ENCODE measurements at regions not wholly inside any gene's neighbourhood (a gene's known extent, or its start where the extent isn't known, plus 50 kb on each side); places are given as distances from the start of the nearest gene placed in this dataset.
"Not testable (repeated sequence)": the region's sequence is repeated elsewhere in the genome, so short reads cannot be mapped to it uniquely, and the experiment has no call there.

GRCh38 chr9:109993250-109993978 lies 213.4 kb downstream of the PALM2AKAP2 start:
- peaks cover 4% of the 10 kb centered on the region for H3K36me3 Mint-ChIP-seq (ENCODE audit: unreplicated experiment)
- H3K27ac Mint-ChIP-seq (ENCODE audit: unreplicated experiment), result no peak overlapping the region
- H3K27me3 Mint-ChIP-seq (ENCODE audit: unreplicated experiment), result no peaks in the 10 kb centered on the region

GRCh38 chr9:109994141-109994540 lies 213.8 kb downstream of the C9orf152 start:
- peaks cover 4% of the 10 kb centered on the region for H3K36me3 Mint-ChIP-seq (ENCODE audit: unreplicated experiment)
- H3K9me3 Mint-ChIP-seq (ENCODE audit: unreplicated experiment), result peaks cover 5% of the 10 kb centered on the region
- H3K4me3 Mint-ChIP-seq (ENCODE audit: unreplicated experiment), result no peak overlapping the region
- TF ChIP-seq, protein P1, sequence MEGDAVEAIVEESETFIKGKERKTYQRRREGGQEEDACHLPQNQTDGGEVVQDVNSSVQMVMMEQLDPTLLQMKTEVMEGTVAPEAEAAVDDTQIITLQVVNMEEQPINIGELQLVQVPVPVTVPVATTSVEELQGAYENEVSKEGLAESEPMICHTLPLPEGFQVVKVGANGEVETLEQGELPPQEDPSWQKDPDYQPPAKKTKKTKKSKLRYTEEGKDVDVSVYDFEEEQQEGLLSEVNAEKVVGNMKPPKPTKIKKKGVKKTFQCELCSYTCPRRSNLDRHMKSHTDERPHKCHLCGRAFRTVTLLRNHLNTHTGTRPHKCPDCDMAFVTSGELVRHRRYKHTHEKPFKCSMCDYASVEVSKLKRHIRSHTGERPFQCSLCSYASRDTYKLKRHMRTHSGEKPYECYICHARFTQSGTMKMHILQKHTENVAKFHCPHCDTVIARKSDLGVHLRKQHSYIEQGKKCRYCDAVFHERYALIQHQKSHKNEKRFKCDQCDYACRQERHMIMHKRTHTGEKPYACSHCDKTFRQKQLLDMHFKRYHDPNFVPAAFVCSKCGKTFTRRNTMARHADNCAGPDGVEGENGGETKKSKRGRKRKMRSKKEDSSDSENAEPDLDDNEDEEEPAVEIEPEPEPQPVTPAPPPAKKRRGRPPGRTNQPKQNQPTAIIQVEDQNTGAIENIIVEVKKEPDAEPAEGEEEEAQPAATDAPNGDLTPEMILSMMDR (IDR thresholded peaks at IDR 0.05), result no peak
- peaks cover 11% of the 10 kb centered on the region for H3K4me1 Mint-ChIP-seq (ENCODE audit: unreplicated experiment)
- H3K27ac Mint-ChIP-seq (ENCODE audit: unreplicated experiment), result no peak overlapping the region
- no peaks in the 10 kb centered on the region for H3K27me3 Mint-ChIP-seq (ENCODE audit: unreplicated experiment)
- no peak for DNase-seq (ENCODE audit: extremely low spot score, unreplicated experiment)

More at GRCh38 chr9:109993250-109993978, 213.4 kb downstream of the PALM2AKAP2 start:
- peaks cover 13% of the 10 kb centered on the region for H3K4me1 Mint-ChIP-seq (ENCODE audit: unreplicated experiment)
- H3K9me3 Mint-ChIP-seq (ENCODE audit: unreplicated experiment), result peaks cover 5% of the 10 kb centered on the region
- peak; percentile 25 for DNase-seq (ENCODE audit: extremely low spot score, unreplicated experiment)
- TF ChIP-seq, protein P1 (IDR thresholded peaks at IDR 0.05), result no peak
- H3K4me3 Mint-ChIP-seq (ENCODE audit: unreplicated experiment), result no peak overlapping the region

GRCh38 chr9:109996936-109997580 lies 210.9 kb downstream of the C9orf152 start:
- peaks cover 7% of the 10 kb centered on the region for H3K36me3 Mint-ChIP-seq (ENCODE audit: unreplicated experiment)
- H3K9me3 Mint-ChIP-seq (ENCODE audit: unreplicated experiment), result peaks cover 5% of the 10 kb centered on the region
- no peaks in the 10 kb centered on the region for H3K27me3 Mint-ChIP-seq (ENCODE audit: unreplicated experiment)
- H3K4me3 Mint-ChIP-seq (ENCODE audit: unreplicated experiment), result no peak overlapping the region
- peaks cover 6% of the 10 kb centered on the region for H3K4me1 Mint-ChIP-seq (ENCODE audit: unreplicated experiment)
- TF ChIP-seq, protein P1 (IDR thresholded peaks at IDR 0.05), result no peak
- DNase-seq (ENCODE audit: extremely low spot score, unreplicated experiment), result peak; percentile 25
- no peak overlapping the region for H3K27ac Mint-ChIP-seq (ENCODE audit: unreplicated experiment)

DNA sequence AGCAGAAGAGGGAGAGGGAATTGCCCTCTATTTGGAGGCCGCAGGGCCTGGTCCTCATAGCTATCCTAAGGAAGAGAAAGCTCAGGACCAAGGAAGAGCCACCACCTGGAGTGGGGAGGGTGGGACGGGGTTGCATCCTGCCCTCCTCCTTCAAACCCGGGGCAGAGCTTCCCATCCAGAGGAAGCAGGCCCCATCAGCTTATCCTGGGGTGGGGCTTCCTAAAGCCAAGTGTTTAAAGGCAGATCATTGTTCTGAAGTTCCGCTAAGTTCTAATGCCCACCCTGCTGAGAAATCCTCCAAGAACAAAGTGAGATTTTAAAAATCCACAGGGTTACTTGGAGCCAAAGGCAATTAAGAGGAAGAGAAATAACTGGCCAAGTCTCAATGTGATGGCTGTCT lies 210.3 kb downstream of the C9orf152 start:
- Mint-ChIP-seq H3K4me1 (ENCODE audit: unreplicated experiment) (peaks cover 6% of the 10 kb centered on the region), H3K27me3 (ENCODE audit: unreplicated experiment) (no peaks in the 10 kb centered on the region), H3K4me3 (ENCODE audit: unreplicated experiment) (no peak overlapping the region), H3K36me3 (ENCODE audit: unreplicated experiment) (peaks cover 7% of the 10 kb centered on the region), H3K9me3 (ENCODE audit: unreplicated experiment) (peaks cover 5% of the 10 kb centered on the region), H3K27ac (ENCODE audit: unreplicated experiment) (no peak overlapping the region)
- DNase-seq (ENCODE audit: extremely low spot score, unreplicated experiment), result peak; percentile 25
- TF ChIP-seq, protein P1 (IDR thresholded peaks at IDR 0.05), result no peak

- not testable (repeated sequence) for H3K36me3 Mint-ChIP-seq (ENCODE audit: unreplicated experiment); H3K27ac Mint-ChIP-seq (ENCODE audit: unreplicated experiment); H3K9me3 Mint-ChIP-seq (ENCODE audit: unreplicated experiment); H3K27me3 Mint-ChIP-seq (ENCODE audit: unreplicated experiment); H3K4me1 Mint-ChIP-seq (ENCODE audit: unreplicated experiment); H3K4me3 Mint-ChIP-seq (ENCODE audit: unreplicated experiment); DNase-seq (ENCODE audit: extremely low spot score, unreplicated experiment)
Observed at GRCh38 chr9:110005521-110005920, 202.4 kb downstream of the C9orf152 start.

All from osteocyte (in vitro differentiated cells).